ENCODE measurements at regions not wholly inside any gene's neighbourhood (a gene's known extent, or its start where the extent isn't known, plus 50 kb on each side); places are given as distances from the start of the nearest gene placed in this dataset.

GRCh38 chr20:52780462-52780861 lies 191.7 kb upstream of the TSHZ2 start:
- no peak overlapping the region for H3K4me3 ChIP-seq (ENCODE audit: low read depth, low read length)
- TF ChIP-seq CTCF (IDR thresholded peaks at IDR 0.05; ENCODE audit: insufficient read depth, low read depth, low read length): no peak
- DNase-seq (ENCODE audit: low read depth): no peak

GRCh38 chr20:52779125-52779524 lies 193.0 kb upstream of the TSHZ2 start:
- H3K4me3 ChIP-seq (ENCODE audit: low read depth, low read length): no peak overlapping the region
- peak; percentile 6 for DNase-seq (ENCODE audit: low read depth)
- TF ChIP-seq CTCF (IDR thresholded peaks at IDR 0.05; ENCODE audit: insufficient read depth, low read depth, low read length): no peak

- no peak overlapping the region for H3K4me3 ChIP-seq (ENCODE audit: low read depth, low read length)
- no peak for TF ChIP-seq CTCF (IDR thresholded peaks at IDR 0.05; ENCODE audit: insufficient read depth, low read depth, low read length)
- no peak for DNase-seq (ENCODE audit: low read depth)
These were observed 195.0 kb upstream of the TSHZ2 start for GRCh38 chr20:52777171-52777570.

GRCh38 chr20:52775786-52776185 lies 196.4 kb upstream of the TSHZ2 start:
- no peak for DNase-seq (ENCODE audit: low read depth)
- no peak overlapping the region for H3K4me3 ChIP-seq (ENCODE audit: low read depth, low read length)
- TF ChIP-seq CTCF (IDR thresholded peaks at IDR 0.05; ENCODE audit: insufficient read depth, low read depth, low read length): no peak

GRCh38 chr20:52768694-52769093 lies 203.5 kb upstream of the TSHZ2 start:
- no peak for DNase-seq (ENCODE audit: low read depth)
- no peak overlapping the region for H3K4me3 ChIP-seq (ENCODE audit: low read depth, low read length)

GRCh38 chr20:52766645-52767435 lies 205.3 kb upstream of the TSHZ2 start:
- H3K4me3 ChIP-seq (ENCODE audit: low read depth, low read length): no peak overlapping the region
- no peak for DNase-seq (ENCODE audit: low read depth)
- no peak for TF ChIP-seq CTCF (IDR thresholded peaks at IDR 0.05; ENCODE audit: insufficient read depth, low read depth, low read length)

More at GRCh38 chr20:52768694-52769093, 203.5 kb upstream of the TSHZ2 start:
- TF ChIP-seq CTCF (IDR thresholded peaks at IDR 0.05; ENCODE audit: insufficient read depth, low read depth, low read length): no peak
